Endometrium (tissue), 2 donors: ENCODE measurements at regions not wholly inside any gene's neighbourhood (a gene's known extent, or its start where the extent isn't known, plus 50 kb on each side); places are given as distances from the start of the nearest gene placed in this dataset.

Experiments used
- FAIRE-seq: peaks from 2 replicates; lab custom pipeline; 2012; peaks lifted over from hg19 to GRCh38; lab: Jason Lieb, UNC
- donor health status: control.
- donor health status: control.

DNA sequence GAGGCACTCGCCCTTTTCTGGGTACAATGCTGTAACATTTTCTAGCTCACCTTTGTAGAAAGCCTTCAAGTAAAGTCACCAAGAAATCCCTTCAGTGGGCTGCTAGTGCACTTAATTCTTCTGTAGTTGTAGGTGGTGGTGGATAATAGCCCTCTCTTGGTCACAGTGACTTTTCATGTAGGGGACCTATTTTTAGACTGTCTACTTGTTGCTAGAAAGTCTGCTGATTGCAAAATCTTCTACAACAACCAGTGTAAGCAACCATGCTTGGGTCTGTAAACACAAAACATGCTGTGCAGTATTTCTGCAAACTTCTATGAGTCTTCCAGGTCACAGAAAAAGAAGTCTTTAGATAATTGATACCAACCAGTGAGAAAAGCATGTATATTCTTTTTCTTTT lies 55.6 kb downstream of the PBDC1 start:
- FAIRE-seq, result no peak

DNA sequence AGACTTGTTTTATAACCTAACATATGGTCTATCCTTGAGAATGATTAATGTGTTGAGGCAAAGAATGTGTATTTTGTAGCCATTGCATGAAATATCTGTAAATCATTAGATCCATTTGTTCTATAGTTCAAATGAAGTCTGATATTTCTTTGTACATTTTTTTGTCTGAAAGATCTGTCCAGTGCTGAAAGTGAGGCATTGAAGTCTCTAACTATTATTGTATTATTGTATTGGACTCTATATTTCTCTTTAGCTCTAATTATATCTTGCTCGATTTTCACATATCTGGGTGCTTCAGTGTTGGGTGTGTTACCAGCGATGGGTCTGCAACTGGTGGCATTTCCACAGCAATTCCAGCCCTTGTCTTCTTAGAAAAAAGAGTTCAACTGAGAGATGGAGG lies 76.0 kb downstream of the PBDC1 start:
- FAIRE-seq, result no peak

GRCh38 chrX:76253432-76253831 lies 80.6 kb downstream of the PBDC1 start:
- FAIRE-seq, result no peak

DNA sequence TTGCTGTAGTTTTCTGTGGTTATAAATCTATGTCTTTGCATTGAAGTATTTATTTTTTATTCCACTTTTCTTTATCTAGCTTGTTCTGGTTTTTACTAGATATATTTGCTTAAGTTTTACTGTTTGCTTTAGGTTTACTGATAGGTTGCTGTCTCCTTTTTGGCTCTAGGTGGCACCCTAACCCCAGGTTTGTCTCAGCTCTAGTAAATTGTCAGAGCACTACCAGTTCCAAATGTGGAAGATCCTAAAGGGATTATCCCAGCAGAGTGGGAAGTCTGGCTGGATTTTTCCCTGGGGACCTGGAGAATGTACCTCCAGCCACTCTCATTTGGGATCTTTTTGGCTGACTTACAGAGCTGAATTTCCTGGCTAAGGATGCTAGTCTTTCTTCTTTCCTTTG lies 106.1 kb downstream of the PBDC1 start:
- FAIRE-seq, result peak; percentile 12
